Dedifferentiated amniotic fluid mesenchymal stem cell (primary cell): ENCODE measurements at regions not wholly inside any gene's neighbourhood (a gene's known extent, or its start where the extent isn't known, plus 50 kb on each side); places are given as distances from the start of the nearest gene placed in this dataset.
"Not testable (repeated sequence)": the region's sequence is repeated elsewhere in the genome, so short reads cannot be mapped to it uniquely, and the experiment has no call there.

Experiments
- DNase-seq: peaks from one replicate; pipeline ENCODE4 v3.0.0-alpha.2; 2016; ENCODE audit errors: extremely low spot score

GRCh38 chr16:17747081-17747756 lies 276.5 kb upstream of the XYLT1 start:
- no peak for DNase-seq

- DNase-seq = no peak
Observed at GRCh38 chr16:17744921-17745572, 274.3 kb upstream of the XYLT1 start.

- no peak for DNase-seq
Observed at GRCh38 chr16:17743578-17743977, 272.8 kb upstream of the XYLT1 start.

- no peak for DNase-seq
Observed at GRCh38 chr16:17743158-17743557, 272.4 kb upstream of the XYLT1 start.

GRCh38 chr16:17735099-17735498 lies 264.3 kb upstream of the XYLT1 start:
- DNase-seq = not testable (repeated sequence)

- DNase-seq = no peak
Observed at GRCh38 chr16:17729820-17730219, 259.1 kb upstream of the XYLT1 start.

- DNase-seq = no peak
Observed at GRCh38 chr16:17728196-17728595, 257.4 kb upstream of the XYLT1 start.

GRCh38 chr16:17724242-17724898 lies 253.6 kb upstream of the XYLT1 start:
- no peak for DNase-seq

- no peak for DNase-seq
Observed at GRCh38 chr16:17723531-17724134, 252.9 kb upstream of the XYLT1 start.

GRCh38 chr16:17718495-17718894 lies 247.7 kb upstream of the XYLT1 start:
- no peak for DNase-seq

GRCh38 chr16:17705847-17706246 lies 235.1 kb upstream of the XYLT1 start:
- no peak for DNase-seq

- no peak for DNase-seq
Observed at GRCh38 chr16:17696616-17697015, 225.9 kb upstream of the XYLT1 start.

- no peak for DNase-seq
Observed at GRCh38 chr16:17692484-17692883, 221.7 kb upstream of the XYLT1 start.

- DNase-seq = no peak
Observed at GRCh38 chr16:17691899-17692176, 221.1 kb upstream of the XYLT1 start.

GRCh38 chr16:17691106-17691898 lies 220.5 kb upstream of the XYLT1 start:
- no peak for DNase-seq

- DNase-seq = no peak
Observed at GRCh38 chr16:17685447-17685846, 214.7 kb upstream of the XYLT1 start.

- no peak for DNase-seq
Observed at GRCh38 chr16:17683281-17683680, 212.5 kb upstream of the XYLT1 start.

GRCh38 chr16:17676171-17676570 lies 205.4 kb upstream of the XYLT1 start:
- DNase-seq = no peak

- DNase-seq = no peak
Observed at GRCh38 chr16:17668386-17668785, 197.6 kb upstream of the XYLT1 start.

- DNase-seq = no peak
Observed at GRCh38 chr16:17666293-17666692, 195.5 kb upstream of the XYLT1 start.

- no peak for DNase-seq
Observed at GRCh38 chr16:17658881-17659280, 188.1 kb upstream of the XYLT1 start.

GRCh38 chr16:17657045-17657444 lies 186.3 kb upstream of the XYLT1 start:
- no peak for DNase-seq
